GM18873 (cell line): ENCODE measurements at regions not wholly inside any gene's neighbourhood (a gene's known extent, or its start where the extent isn't known, plus 50 kb on each side); places are given as distances from the start of the nearest gene placed in this dataset.
"Not testable (repeated sequence)": the region's sequence is repeated elsewhere in the genome, so short reads cannot be mapped to it uniquely, and the experiment has no call there.

ENCODE experiments used
- ATAC-seq: cut with Tn5 transposase; IDR thresholded peaks from one replicate; pipeline ENCODE4 v1.9.1; 2021; ENCODE audit warnings: mild to moderate bottlenecking, moderate library complexity, moderate number of reproducible peaks; ENCODE audit not compliant: unreplicated experiment, low FRiP score

DNA sequence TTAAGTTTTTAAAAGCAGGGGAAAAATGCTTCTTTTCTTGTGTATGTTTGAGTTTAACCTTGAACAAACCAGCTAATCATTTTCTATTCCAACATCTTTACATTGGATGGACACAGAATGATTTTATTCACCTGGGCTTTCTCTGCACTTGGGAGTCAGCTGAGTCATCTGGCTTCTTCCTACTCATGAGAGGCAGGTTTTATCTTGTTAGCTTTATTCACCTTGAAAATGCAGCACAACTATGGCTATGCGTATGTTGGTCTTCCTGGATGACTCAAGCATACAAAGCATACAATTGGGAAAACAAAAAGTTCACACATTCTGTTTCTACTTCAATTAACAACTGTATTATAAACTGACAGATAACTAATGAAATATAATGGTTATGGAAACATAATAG lies 737.7 kb downstream of the FRK start:
- ATAC-seq, result no peak

GRCh38 chr6:115319823-115320222 lies 740.9 kb downstream of the FRK start:
- no peak for ATAC-seq

- ATAC-seq, result no peak
Measured at GRCh38 chr6:115310156-115310555, 750.5 kb downstream of the FRK start.

DNA sequence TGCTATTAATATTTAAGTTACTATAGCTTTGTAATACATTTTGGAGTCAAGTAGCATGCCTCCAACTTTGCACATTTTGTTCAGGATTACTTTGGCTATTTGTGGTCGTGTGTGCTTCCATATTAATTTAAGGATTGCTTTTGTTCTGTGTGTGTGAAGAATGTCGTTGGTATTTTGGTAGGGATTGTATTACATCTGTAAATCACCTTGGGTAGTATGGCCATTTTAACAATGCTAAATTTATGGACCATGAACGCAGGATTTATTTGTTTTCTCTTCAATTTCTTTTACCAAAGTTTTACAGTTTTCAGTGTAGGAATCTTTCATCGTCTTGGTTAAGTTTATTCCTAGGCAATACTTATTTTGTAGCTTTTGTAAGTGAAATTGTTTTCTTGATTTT lies 758.0 kb downstream of the FRK start:
- no peak for ATAC-seq

- no peak for ATAC-seq
Measured at GRCh38 chr6:115287467-115287866, 773.2 kb downstream of the FRK start.

- ATAC-seq, result no peak
Measured at GRCh38 chr6:115276881-115277565, 783.7 kb downstream of the FRK start.

- no peak for ATAC-seq
Measured at GRCh38 chr6:115272311-115272710, 788.4 kb downstream of the FRK start.

GRCh38 chr6:115271434-115271833 lies 789.3 kb downstream of the FRK start:
- no peak for ATAC-seq

DNA sequence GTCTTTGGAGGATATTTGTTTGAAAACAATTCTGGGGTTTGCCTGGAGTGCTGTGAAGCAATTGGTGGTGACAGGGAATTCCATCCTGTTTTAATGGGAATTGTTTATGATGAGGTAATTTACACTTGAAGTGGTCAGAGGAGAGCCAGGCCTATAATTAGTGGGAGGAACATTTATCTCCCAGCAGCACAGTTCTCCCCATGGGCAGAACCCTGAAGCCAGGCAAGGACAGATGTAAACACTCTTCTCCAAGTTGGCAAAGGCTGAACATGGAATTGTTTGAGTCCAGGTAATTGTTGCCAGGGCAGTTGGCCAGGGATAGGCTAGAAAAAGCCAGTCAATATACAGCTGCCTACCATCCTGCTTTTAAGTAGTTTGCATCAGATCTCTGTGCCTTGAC lies 789.7 kb downstream of the FRK start:
- no peak for ATAC-seq

DNA sequence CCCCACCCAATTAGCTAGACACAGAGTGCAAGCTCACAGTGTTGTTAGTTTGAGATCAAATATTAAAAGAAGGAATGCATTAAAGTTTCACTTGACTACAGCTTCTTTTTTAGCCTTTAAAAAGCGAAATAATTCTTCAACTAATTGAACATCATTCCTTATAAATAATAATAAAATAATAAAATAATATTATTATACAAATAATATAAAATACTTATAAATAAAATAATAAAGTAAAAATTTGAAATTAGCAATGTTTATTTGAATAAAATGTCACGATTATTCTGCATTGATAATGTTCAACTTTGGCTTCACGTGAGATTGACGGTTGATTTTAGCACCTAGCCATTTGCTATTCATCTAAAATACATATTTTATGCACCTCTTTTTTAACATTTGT lies 819.3 kb downstream of the FRK start:
- ATAC-seq, result no peak

- ATAC-seq, result no peak
Measured at GRCh38 chr6:115221198-115221597, 839.5 kb downstream of the FRK start.

GRCh38 chr6:115220551-115221159 lies 840.0 kb downstream of the FRK start:
- no peak for ATAC-seq

- no peak for ATAC-seq
Measured at GRCh38 chr6:115219645-115220044, 841.0 kb downstream of the FRK start.

DNA sequence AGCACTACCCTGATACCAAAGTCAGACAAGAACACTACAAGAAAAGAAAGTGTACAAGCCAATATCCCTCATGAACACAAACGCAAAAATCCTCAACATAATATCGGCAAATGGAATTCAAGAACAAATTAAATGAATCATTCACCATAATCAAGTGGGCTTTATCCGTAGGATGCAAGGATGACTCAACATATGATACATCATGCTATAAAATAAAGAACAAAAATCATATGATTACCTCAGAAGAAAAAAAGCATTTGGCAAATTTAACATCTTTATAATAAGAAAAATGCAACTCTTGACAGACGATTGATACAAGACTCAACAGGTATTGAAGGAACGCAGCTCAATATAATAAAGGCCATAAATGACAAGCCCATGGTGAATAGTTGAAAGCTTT lies 843.9 kb downstream of the FRK start:
- no peak for ATAC-seq

GRCh38 chr6:115214283-115214682 lies 846.4 kb downstream of the FRK start:
- no peak for ATAC-seq

DNA sequence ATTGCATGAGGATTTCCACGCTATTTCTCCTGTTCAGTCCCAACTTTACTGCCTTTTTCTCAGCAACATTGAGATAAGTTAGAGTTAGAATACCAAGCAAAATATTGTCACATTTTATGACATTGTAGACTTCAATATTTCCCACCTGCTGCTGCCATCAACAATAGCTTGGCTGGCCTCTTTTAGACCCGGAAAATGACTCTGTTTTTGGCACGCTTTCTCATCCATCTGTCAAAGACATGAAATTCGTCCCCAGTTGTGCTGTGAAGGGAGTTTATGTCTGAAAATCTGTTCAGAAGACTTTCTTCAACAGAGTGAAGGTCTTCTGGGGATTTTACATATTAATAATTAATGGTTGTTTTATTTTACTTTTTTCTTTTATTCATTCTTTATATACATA lies 857.3 kb downstream of the FRK start:
- ATAC-seq, result no peak

DNA sequence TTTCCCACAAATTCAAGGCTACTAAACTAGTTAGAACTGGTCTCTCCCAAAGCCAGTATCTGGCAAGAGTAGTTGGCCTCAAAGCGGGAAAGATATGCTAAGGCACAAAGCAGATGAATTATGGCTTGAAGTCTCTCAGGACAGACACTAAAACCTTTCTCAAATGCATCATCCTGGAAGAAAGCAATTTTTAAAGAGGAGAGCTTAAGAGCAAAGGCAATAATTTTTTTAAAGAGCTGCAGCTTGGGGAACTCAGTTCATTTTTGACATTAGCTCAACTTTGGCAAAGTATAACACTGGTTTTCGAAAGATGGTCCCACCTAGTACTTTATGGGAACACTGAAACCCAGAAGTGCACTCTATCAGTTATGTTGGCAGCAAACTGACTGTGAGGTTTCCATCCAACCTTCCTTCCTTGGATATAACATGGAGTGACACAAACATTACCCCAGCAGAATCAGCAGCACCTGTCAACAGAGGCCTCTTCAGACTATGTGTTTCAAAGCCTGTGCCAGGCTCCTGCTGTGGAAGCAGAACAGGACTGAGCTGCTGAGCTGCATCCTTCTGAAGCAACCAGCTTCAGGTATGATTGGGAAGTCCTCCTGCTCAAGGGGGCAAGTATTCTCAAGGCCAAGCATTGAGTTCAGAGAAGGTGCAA lies 852.3 kb upstream of the HS3ST5 start:
- no peak for ATAC-seq

DNA sequence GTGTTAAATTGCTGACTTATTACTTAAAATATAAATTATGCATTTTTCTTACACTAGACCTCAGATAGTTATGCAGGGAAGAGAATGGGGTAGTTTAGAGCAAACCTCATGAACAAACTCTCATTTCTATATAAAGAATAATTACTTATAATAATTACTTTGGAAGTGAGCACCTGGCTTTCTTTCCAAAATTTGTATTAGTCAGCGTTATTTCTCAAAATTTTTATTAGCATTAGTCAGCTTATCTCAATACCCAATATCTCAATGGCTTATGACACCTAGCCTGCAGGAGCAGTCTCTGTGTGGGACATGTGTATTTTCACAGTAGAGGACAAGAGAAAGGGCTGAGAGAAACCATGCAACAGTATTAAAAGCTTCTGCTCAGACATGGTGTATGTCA lies 849.2 kb upstream of the HS3ST5 start:
- ATAC-seq, result no peak

GRCh38 chr6:115190534-115190933 lies 847.7 kb upstream of the HS3ST5 start:
- ATAC-seq, result no peak

DNA sequence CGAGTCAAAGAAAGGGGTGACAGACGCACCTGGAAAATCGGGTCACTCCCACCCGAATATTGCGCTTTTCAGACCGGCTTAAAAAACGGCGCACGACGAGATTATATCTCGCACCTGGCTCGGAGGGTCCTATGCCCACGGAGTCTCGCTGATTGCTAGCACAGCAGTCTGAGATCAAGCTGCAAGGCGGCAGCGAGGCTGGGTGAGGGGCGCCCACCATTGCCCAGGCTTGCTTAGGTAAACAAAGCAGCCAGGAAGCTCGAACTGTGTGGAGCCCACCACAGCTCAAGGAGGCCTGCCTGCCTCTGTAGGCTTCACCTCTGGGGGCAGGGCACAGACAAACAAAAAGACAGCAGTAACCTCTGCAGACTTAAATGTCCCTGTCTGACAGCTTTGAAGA lies 832.6 kb upstream of the HS3ST5 start:
- not testable (repeated sequence) for ATAC-seq

GRCh38 chr6:115165912-115166311 lies 823.1 kb upstream of the HS3ST5 start:
- ATAC-seq, result not testable (repeated sequence)

- ATAC-seq, result no peak
Measured at GRCh38 chr6:115159733-115160132, 816.9 kb upstream of the HS3ST5 start.
